HepG2 (cell line): ENCODE measurements at regions not wholly inside any gene's neighbourhood (a gene's known extent, or its start where the extent isn't known, plus 50 kb on each side); places are given as distances from the start of the nearest gene placed in this dataset.

Experiments used
- ATAC-seq: fragments of 200-7000 bp; cut with Tn5 transposase; 3 replicates; pipeline ENCODE4 v1.9.1; 2020; ENCODE audit warnings: mild to moderate bottlenecking, moderate library complexity
- BruUV-seq: library from RNA; stranded (reverse); fragments of 400-500 nt; replicated peaks from 2 replicates; lab custom pipeline; 2021; lab: Mats Ljungman, UMichigan
- CTCF ChIA-PET: fragments of 300-600 bp; formaldehyde crosslinking; extraction: SDS; loops from one replicate; lab custom pipeline; 2021; ENCODE audit warnings: low total read pairs, inconsistent platforms, low intra/inter-chr PET ratio; lab: Yijun Ruan, JAX
- POLR2A ChIA-PET: fragments of 350-600 bp; sonication (Branson Sonifier 250); formaldehyde crosslinking; loops from one replicate; lab custom pipeline; 2020; ENCODE audit warnings: antibody characterized with exemption, inconsistent platforms; lab: Yijun Ruan, JAX
- DNase-seq: peaks from one replicate; pipeline ENCODE4 v3.0.0-alpha.2; 2015; ENCODE audit warnings: low spot score
- FAIRE-seq: peaks from 3 replicates; lab custom pipeline; 2011; peaks lifted over from hg19 to GRCh38; lab: Jason Lieb, UNC
- H2AFZ ChIP-seq: one replicate; pipeline ENCODE4 v1.6.1; 2011; ENCODE audit warnings: low read length, inconsistent platforms
- H3K27ac ChIP-seq: fragments of 300-600 bp; 3 replicates; pipeline ENCODE4 v1.8.0; 2011; ENCODE audit warnings: mixed run types, mild to moderate bottlenecking, mixed read lengths, low read length, inconsistent platforms; ENCODE audit not compliant: insufficient read depth; ENCODE audit errors: extremely low read length
- H3K27me3 ChIP-seq, 2 experiments: fragments of 200-600 bp in 1 of 2; 2 replicates in 1 of 2; 3 replicates in 1 of 2; pipeline versions ENCODE4 v1.6.0 to v1.8.0; 2011; ENCODE audit warnings: low read length in 2 of 2, mild to moderate bottlenecking in 2 of 2, moderate library complexity in 2 of 2, inconsistent platforms in 1 of 2; ENCODE audit not compliant: insufficient read depth in 2 of 2, control insufficient read depth in 1 of 2
- H3K36me3 ChIP-seq, 2 experiments: fragments of 200-600 bp in 1 of 2; replicated peaks in 1 of 2; 2 replicates in 1 of 2; 3 replicates in 1 of 2; pipeline versions ENCODE4 v1.5.1 to v1.8.0; 2011; ENCODE audit warnings: low read length in 2 of 2, inconsistent platforms in 1 of 2; ENCODE audit not compliant: insufficient read depth in 2 of 2, control insufficient read depth in 1 of 2
- H3K4me1 ChIP-seq: 2 replicates; pipeline ENCODE4 v1.5.1; 2012; ENCODE audit warnings: low read length, inconsistent platforms; ENCODE audit not compliant: insufficient read depth
- H3K4me2 ChIP-seq: 2 replicates; pipeline ENCODE4 v1.6.0; 2011; ENCODE audit warnings: low read depth, low read length, inconsistent platforms
- H3K4me3 ChIP-seq, 3 experiments: fragments of 200-600 bp in 1 of 3; sonication (generic), shearing (Covaris generic) in 1 of 3; replicated peaks in 1 of 3; 2 replicates each; pipeline ENCODE4 v1.5.1; 2011 to 2016; ENCODE audit warnings: low read length in 3 of 3, inconsistent platforms in 2 of 3, low read depth in 2 of 3, mild to moderate bottlenecking in 2 of 3, control low read depth in 1 of 3, mixed read lengths in 1 of 3; ENCODE audit not compliant: insufficient read depth in 1 of 3
- H3K79me2 ChIP-seq: one replicate; pipeline ENCODE4 v1.6.1; 2011; ENCODE audit warnings: low read length, inconsistent platforms; ENCODE audit not compliant: insufficient read depth
- H3K9ac ChIP-seq: 2 replicates; pipeline ENCODE4 v1.6.0; 2011; ENCODE audit warnings: mild to moderate bottlenecking, low read depth, low read length, inconsistent platforms; ENCODE audit not compliant: insufficient read depth
- H3K9me3 ChIP-seq: 2 replicates; pipeline ENCODE4 v1.5.1; 2012; ENCODE audit warnings: mild to moderate bottlenecking, low read length
- H4K20me1 ChIP-seq: 2 replicates; pipeline ENCODE4 v1.6.0; 2011; ENCODE audit warnings: inconsistent platforms, mild to moderate bottlenecking, low read length, moderate library complexity; ENCODE audit not compliant: insufficient read depth
- ATF7-NPFF ChIP-seq: sonication (generic); formaldehyde crosslinking; IDR thresholded peaks from 2 replicates; pipeline ENCODE4 v1.8.1; 2023; ENCODE audit warnings: mild to moderate bottlenecking, low read depth, missing genetic modification reagents, moderate library complexity
- HIVEP1 ChIP-seq: sonication (generic); formaldehyde crosslinking; IDR thresholded peaks from 2 replicates; pipeline ENCODE4 v1.4.0; 2020; ENCODE audit warnings: mild to moderate bottlenecking, missing genetic modification reagents
- HOXA3 ChIP-seq: sonication (generic); formaldehyde crosslinking; IDR thresholded peaks from 2 replicates; pipeline ENCODE4 v1.5.0; 2020; ENCODE audit warnings: missing genetic modification reagents
- NR3C1 ChIP-seq: sonication (generic); formaldehyde crosslinking; IDR thresholded peaks from 2 replicates; pipeline ENCODE4 v1.4.0; 2020; ENCODE audit warnings: missing genetic modification reagents
- PAX8 ChIP-seq: sonication (generic); formaldehyde crosslinking; IDR thresholded peaks from 2 replicates; pipeline ENCODE4 v1.8.0; 2022; ENCODE audit warnings: mild to moderate bottlenecking, missing genetic modification reagents, borderline replicate concordance
- POLR2A ChIP-seq, 2 experiments: IDR thresholded peaks; 2 replicates each; pipeline ENCODE4 v1.6.1; 2011; ENCODE audit warnings: low read depth in 2 of 2, low read length in 2 of 2, mild to moderate bottlenecking in 1 of 2, moderate library complexity in 1 of 2; ENCODE audit not compliant: insufficient read depth in 1 of 2
- SAFB2 ChIP-seq: sonication (generic); formaldehyde crosslinking; IDR thresholded peaks from 2 replicates; pipeline ENCODE4 v1.5.1; 2020; ENCODE audit warnings: missing genetic modification reagents, low read depth, mild to moderate bottlenecking, borderline replicate concordance
- ZFP82 ChIP-seq: sonication (generic); formaldehyde crosslinking; IDR thresholded peaks from 2 replicates; pipeline ENCODE4 v1.5.1; 2020; ENCODE audit warnings: mild to moderate bottlenecking, missing genetic modification reagents, borderline replicate concordance
- ZNF737 ChIP-seq: sonication (generic); formaldehyde crosslinking; IDR thresholded peaks from 2 replicates; pipeline ENCODE4 v1.5.0; 2020; ENCODE audit warnings: missing genetic modification reagents, mild to moderate bottlenecking, borderline replicate concordance
- ZNF781 ChIP-seq: sonication (generic); formaldehyde crosslinking; IDR thresholded peaks from 2 replicates; pipeline ENCODE4 v1.5.1; 2020; ENCODE audit warnings: borderline replicate concordance, mild to moderate bottlenecking, missing genetic modification reagents; ENCODE audit errors: not compliant biosample characterization
- WGBS: methylation state at CpG from one replicate; pipeline ENCODE4 v1.1.6; 2017; ENCODE audit warnings: low lambda C conversion rate; 5-methylcytosine and 5-hydroxymethylcytosine counted together
- in situ Hi-C: cut with HindIII; loops from 2 replicates; pipeline ENCODE4 v1.10.0; 2017; ENCODE audit warnings: low pct_unique_long_range_greater_than_20kb; ENCODE audit not compliant: extremely low pct_ligation_motif_present
- intact Hi-C: fragments of 100-400 bp; cut with micrococcal nuclease; formaldehyde crosslinking; loops from one replicate; pipeline ENCODE4 v1.10.0; 2022; ENCODE audit not compliant: unreplicated experiment
- TF ChIP-seq, protein P1 (sequence below): sonication (generic); IDR thresholded peaks from 2 replicates; pipeline ENCODE4 v1.6.1; 2016; ENCODE audit warnings: low read depth, borderline replicate concordance
- TF ChIP-seq, protein P2 (sequence below): sonication (generic); formaldehyde crosslinking; IDR thresholded peaks from 2 replicates; pipeline ENCODE4 v1.5.0; 2020; ENCODE audit warnings: missing genetic modification reagents, mild to moderate bottlenecking, borderline replicate concordance
- TF ChIP-seq, protein P3 (sequence below): sonication (generic); formaldehyde crosslinking; IDR thresholded peaks from 2 replicates; pipeline ENCODE4 v1.4.0; 2020; ENCODE audit warnings: missing genetic modification reagents
- TF ChIP-seq, protein P4 (sequence below): sonication (generic); formaldehyde crosslinking; conservative IDR thresholded peaks from 2 replicates; pipeline ENCODE4 v1.4.0; 2020; ENCODE audit warnings: missing genetic modification reagents
- TF ChIP-seq, protein P5 (sequence below): sonication (generic); formaldehyde crosslinking; IDR thresholded peaks from 2 replicates; pipeline ENCODE4 v1.9.0; 2021; ENCODE audit warnings: missing genetic modification reagents, borderline replicate concordance

DNA sequence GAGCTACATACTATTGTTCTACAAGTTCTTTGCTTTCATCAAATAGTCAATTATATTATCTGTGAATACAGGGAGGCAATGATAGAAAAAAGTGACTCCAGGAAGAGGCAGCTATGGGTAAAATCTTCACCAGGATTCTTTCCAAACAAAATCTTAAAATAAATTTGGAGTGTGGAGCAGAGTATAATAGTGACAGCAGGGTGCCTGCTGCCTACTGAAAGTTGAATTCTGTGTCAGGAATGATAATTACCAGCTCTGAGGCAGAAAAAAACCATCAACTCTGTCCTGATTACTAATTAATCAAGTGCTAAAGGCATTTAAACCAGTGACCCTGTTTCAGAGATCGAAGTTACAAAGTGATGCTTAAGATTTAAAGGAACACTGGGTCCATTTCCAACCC is 148.0 kb downstream of the DIPK2A start:
- no peak for FAIRE-seq
- no peak overlapping the region for H3K9ac ChIP-seq
- 0% methylated on average over 1 of the region's 1 CpG for WGBS
- BruUV-seq = no TSS peak
- no peaks in the 10 kb centered on the region for H3K79me2 ChIP-seq
- no peak overlapping the region for H3K27ac ChIP-seq
- in situ Hi-C loops = no loop called here
- TF ChIP-seq ZNF737 = no peak
- no peak for TF ChIP-seq HIVEP1 (CRISPR knock-in tag)
- TF ChIP-seq, protein P1, sequence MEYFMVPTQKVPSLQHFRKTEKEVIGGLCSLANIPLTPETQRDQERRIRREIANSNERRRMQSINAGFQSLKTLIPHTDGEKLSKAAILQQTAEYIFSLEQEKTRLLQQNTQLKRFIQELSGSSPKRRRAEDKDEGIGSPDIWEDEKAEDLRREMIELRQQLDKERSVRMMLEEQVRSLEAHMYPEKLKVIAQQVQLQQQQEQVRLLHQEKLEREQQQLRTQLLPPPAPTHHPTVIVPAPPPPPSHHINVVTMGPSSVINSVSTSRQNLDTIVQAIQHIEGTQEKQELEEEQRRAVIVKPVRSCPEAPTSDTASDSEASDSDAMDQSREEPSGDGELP = no peak
- TF ChIP-seq, protein P2, sequence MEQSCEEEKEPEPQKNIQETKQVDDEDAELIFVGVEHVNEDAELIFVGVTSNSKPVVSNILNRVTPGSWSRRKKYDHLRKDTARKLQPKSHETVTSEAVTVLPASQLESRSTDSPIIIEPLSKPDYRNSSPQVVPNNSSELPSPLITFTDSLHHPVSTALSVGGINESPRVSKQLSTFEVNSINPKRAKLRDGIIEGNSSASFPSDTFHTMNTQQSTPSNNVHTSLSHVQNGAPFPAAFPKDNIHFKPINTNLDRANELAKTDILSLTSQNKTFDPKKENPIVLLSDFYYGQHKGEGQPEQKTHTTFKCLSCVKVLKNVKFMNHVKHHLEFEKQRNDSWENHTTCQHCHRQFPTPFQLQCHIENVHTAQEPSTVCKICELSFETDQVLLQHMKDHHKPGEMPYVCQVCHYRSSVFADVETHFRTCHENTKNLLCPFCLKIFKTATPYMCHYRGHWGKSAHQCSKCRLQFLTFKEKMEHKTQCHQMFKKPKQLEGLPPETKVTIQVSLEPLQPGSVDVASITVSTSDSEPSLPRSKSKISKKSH (CRISPR knock-in tag) = no peak
- no peak for TF ChIP-seq POLR2A (IDR thresholded peaks at IDR 0.05; ENCODE audit: insufficient read depth in 1 of 2, low read depth in 2 of 2, low read length in 2 of 2)
- TF ChIP-seq HOXA3 = no peak
- TF ChIP-seq NR3C1 (CRISPR knock-in tag) = no peak
- no peak for TF ChIP-seq ATF7-NPFF (CRISPR knock-in tag)
- TF ChIP-seq, protein P3, sequence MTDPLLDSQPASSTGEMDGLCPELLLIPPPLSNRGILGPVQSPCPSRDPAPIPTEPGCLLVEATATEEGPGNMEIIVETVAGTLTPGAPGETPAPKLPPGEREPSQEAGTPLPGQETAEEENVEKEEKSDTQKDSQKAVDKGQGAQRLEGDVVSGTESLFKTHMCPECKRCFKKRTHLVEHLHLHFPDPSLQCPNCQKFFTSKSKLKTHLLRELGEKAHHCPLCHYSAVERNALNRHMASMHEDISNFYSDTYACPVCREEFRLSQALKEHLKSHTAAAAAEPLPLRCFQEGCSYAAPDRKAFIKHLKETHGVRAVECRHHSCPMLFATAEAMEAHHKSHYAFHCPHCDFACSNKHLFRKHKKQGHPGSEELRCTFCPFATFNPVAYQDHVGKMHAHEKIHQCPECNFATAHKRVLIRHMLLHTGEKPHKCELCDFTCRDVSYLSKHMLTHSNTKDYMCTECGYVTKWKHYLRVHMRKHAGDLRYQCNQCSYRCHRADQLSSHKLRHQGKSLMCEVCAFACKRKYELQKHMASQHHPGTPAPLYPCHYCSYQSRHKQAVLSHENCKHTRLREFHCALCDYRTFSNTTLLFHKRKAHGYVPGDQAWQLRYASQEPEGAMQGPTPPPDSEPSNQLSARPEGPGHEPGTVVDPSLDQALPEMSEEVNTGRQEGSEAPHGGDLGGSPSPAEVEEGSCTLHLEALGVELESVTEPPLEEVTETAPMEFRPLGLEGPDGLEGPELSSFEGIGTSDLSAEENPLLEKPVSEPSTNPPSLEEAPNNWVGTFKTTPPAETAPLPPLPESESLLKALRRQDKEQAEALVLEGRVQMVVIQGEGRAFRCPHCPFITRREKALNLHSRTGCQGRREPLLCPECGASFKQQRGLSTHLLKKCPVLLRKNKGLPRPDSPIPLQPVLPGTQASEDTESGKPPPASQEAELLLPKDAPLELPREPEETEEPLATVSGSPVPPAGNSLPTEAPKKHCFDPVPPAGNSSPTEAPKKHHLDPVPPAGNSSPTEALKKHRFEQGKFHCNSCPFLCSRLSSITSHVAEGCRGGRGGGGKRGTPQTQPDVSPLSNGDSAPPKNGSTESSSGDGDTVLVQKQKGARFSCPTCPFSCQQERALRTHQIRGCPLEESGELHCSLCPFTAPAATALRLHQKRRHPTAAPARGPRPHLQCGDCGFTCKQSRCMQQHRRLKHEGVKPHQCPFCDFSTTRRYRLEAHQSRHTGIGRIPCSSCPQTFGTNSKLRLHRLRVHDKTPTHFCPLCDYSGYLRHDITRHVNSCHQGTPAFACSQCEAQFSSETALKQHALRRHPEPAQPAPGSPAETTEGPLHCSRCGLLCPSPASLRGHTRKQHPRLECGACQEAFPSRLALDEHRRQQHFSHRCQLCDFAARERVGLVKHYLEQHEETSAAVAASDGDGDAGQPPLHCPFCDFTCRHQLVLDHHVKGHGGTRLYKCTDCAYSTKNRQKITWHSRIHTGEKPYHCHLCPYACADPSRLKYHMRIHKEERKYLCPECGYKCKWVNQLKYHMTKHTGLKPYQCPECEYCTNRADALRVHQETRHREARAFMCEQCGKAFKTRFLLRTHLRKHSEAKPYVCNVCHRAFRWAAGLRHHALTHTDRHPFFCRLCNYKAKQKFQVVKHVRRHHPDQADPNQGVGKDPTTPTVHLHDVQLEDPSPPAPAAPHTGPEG (CRISPR knock-in tag) = no peak
- TF ChIP-seq, protein P4, sequence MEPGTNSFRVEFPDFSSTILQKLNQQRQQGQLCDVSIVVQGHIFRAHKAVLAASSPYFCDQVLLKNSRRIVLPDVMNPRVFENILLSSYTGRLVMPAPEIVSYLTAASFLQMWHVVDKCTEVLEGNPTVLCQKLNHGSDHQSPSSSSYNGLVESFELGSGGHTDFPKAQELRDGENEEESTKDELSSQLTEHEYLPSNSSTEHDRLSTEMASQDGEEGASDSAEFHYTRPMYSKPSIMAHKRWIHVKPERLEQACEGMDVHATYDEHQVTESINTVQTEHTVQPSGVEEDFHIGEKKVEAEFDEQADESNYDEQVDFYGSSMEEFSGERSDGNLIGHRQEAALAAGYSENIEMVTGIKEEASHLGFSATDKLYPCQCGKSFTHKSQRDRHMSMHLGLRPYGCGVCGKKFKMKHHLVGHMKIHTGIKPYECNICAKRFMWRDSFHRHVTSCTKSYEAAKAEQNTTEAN (CRISPR knock-in tag) = no peak
- TF ChIP-seq, protein P5, sequence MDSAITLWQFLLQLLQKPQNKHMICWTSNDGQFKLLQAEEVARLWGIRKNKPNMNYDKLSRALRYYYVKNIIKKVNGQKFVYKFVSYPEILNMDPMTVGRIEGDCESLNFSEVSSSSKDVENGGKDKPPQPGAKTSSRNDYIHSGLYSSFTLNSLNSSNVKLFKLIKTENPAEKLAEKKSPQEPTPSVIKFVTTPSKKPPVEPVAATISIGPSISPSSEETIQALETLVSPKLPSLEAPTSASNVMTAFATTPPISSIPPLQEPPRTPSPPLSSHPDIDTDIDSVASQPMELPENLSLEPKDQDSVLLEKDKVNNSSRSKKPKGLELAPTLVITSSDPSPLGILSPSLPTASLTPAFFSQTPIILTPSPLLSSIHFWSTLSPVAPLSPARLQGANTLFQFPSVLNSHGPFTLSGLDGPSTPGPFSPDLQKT (CRISPR knock-in tag) = no peak
- TF ChIP-seq PAX8 (CRISPR knock-in tag) = no peak
- no peak for TF ChIP-seq ZNF781 (CRISPR knock-in tag)
- no peak for TF ChIP-seq SAFB2 (CRISPR knock-in tag)
- no peak for TF ChIP-seq ZFP82
- no peaks in the 10 kb centered on the region for H3K9me3 ChIP-seq
- no peaks in the 10 kb centered on the region for H3K4me1 ChIP-seq
- ChIA-PET CTCF (no interaction called here), POLR2A (no interaction called here)
- intact Hi-C loops = no loop called here
- no peaks in the 10 kb centered on the region for H3K36me3 ChIP-seq
- no peaks in the 10 kb centered on the region for H4K20me1 ChIP-seq
- no peak overlapping the region for H3K4me2 ChIP-seq
- H2AFZ ChIP-seq = no peak overlapping the region
- no peak for ATAC-seq
- no peak overlapping the region for H3K4me3 ChIP-seq
- DNase-seq = no peak
- no peaks in the 10 kb centered on the region; a peak in 1 of 5 replicates for H3K27me3 ChIP-seq
